DLD1 (cell line): ENCODE measurements at regions not wholly inside any gene's neighbourhood (a gene's known extent, or its start where the extent isn't known, plus 50 kb on each side); places are given as distances from the start of the nearest gene placed in this dataset.
"Not testable (repeated sequence)": the region's sequence is repeated elsewhere in the genome, so short reads cannot be mapped to it uniquely, and the experiment has no call there.

ENCODE experiments used
- in situ Hi-C: cut with HindIII; loops from 2 replicates; pipeline ENCODE4 v1.10.0; 2017; ENCODE audit warnings: low sequenced_read_pairs

DNA sequence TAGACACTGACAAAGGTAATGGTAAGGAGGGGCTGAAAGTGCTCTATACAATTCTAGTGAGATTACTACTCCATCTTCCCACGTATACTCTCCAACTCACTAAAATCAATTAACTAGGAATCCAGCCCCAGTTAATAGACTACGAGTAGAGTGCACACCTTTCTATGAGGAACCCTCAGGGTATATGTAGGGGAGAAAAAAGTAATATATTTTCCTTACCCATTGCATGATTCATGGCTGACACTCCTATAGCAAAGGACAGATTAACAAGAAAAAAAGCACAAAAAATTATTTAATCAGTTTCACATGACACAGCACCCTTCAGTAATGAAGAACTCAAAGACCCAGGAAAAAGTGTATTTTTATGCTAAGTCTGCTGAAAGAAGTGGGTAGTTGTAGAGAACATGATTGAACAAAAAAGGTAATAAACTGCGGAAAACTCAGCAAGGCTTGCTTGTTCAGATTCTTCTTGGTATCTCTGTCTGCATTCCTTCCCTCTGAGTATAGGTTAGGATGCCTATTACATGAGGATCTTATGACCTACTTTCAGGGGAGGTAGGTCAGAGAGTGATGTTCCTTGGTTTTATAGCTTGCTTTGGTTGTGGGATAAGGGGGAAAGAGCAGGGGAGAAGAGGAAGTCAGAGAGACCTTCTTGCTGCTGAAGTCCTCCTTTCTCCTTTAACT is 342.0 kb upstream of the DLGAP1 start:
- in situ Hi-C loops = no loop called here

DNA sequence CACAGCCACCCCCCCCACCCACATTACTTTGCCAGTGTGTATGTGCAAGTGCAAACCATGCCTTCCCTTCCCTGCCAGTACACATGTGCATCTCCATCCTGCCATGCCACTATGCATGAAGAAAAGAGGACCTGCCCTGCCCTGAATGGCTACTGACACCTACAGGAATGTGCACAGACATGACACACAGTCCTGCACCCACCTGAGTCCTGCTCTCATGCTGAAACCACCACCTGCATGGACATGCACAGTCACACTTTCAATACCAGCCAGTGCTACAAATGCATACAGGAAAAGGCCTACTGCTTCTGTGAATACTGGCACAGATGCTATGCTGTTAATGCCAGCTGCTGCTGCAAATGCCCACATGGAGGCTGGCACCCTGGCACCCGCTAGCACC is 334.4 kb upstream of the DLGAP1 start:
- in situ Hi-C loops = no loop called here

GRCh38 chr18:4781873-4782272 is 326.8 kb upstream of the DLGAP1 start:
- in situ Hi-C loops = no loop called here

- in situ Hi-C loops = no loop called here
Measured at GRCh38 chr18:4765401-4765800, 310.3 kb upstream of the DLGAP1 start.

DNA sequence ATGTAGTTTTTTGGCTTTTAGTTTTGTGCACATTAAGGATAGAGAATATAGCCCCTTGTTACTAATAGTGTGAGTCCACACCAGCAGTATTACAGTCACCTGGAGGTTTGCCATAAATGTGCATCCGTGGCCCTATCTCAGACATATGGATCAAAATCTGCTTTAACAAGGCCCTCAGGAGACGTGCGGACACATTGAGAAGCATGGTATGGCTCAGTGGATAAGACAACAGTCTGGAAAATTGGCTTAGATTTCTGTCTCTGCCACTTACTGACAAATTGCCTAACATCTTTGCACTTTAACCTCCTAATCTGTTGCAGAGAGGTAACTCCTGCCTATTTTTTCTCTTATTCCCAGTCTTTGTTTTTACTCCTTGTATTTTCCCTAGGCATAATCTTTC is 307.2 kb upstream of the DLGAP1 start:
- in situ Hi-C loops = no loop called here

DNA sequence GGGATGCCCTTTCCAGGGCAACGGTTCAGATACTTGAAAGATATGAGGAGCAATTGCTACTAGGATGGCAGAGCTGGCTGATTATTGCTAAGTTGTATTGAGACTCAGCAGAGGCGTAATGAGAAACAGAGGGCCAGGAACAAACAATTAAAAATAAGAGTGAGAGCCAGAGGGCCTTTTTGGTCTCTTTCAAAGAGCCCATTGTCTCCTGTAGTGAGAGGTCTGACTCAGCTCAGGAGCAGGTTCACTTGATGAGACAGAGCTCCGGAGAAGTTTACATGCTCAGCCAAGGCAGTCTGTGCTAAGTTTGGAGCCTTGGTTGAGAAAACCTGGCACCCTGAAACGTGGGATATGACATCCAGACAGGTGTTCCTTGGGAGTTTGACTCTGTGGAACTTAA is 303.9 kb upstream of the DLGAP1 start:
- in situ Hi-C loops = no loop called here

- in situ Hi-C loops = no loop called here
Measured at GRCh38 chr18:4755848-4756247, 300.7 kb upstream of the DLGAP1 start.

GRCh38 chr18:4753151-4753550 is 298.0 kb upstream of the DLGAP1 start:
- in situ Hi-C loops = not testable (repeated sequence)

DNA sequence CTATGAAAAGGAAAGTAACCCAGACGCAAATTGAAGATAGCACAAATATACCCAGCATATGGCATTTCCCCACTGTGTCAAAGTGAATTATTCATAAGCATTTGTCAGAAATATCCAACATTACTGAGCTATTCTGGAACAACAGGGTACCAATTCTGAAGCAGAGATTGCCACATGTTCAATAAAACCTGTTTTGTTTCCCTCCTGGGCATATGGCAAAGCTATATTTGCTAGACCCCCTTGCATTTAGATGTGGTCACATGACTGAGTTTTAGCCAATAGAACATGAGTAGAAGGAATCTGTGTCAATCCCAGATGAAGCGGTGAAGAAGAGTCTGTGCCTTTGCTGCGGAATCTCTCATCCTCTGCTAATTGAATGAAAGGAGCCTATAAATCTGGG is 296.4 kb upstream of the DLGAP1 start:
- in situ Hi-C loops = no loop called here

- in situ Hi-C loops = no loop called here
Measured at GRCh38 chr18:4750393-4751346, 295.6 kb upstream of the DLGAP1 start.

DNA sequence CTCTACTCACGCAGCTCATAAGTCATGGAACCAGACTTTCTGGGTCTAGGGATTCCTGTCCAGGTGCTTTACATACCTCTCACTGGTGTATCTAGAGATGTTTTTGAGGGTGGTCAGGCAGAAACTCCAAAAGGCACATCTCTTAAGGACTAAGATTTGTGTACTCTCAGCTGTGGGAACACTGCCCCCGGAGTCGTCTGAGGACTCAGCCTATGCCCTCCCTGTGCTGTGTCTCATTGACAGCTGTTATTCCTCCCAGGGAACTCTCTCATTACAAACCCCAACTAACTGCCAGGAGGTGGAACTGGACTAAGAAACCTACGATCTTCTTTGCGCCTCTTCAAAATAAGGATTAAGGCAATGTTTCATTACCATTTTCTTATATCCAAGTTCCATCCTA is 293.9 kb upstream of the DLGAP1 start:
- in situ Hi-C loops = no loop called here

DNA sequence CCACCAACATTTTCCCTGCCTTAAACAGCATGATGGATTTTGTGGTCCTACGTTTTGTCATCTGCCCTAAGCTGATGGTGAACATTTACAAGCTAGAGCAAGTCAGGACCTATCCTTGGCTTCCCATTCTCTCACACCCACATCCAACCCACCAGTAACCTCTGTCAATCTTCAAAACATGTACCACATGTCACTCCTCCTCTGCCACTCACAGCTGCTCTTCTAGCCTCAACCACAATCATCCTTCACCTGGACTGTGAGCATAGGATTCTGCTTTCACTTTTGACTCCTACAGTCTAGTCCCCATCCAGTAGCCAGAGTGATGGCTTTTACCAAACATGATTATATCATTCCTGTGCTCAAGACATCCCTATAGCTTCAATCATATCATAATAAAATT is 279.8 kb upstream of the DLGAP1 start:
- in situ Hi-C loops = no loop called here

- in situ Hi-C loops = no loop called here
Measured at GRCh38 chr18:4734021-4734420, 278.9 kb upstream of the DLGAP1 start.

DNA sequence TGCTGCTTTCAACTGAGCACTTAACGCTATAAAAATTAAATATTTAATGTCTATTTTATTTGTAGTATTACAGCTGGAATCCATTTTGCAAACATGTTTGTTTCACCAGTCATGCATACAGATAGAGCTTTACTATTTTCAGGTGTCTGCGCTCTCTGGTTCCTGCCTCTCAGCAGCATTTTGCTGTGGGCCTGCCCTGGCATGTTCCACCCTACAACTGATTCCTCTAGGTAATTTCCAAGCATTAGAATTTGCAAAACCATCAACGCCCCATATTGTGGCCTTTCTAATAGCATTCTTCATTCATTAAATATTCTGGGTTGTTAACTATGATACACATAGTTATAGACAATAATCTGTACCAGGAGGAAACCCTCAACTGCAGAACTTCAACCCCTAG is 266.4 kb upstream of the DLGAP1 start:
- in situ Hi-C loops = no loop called here

DNA sequence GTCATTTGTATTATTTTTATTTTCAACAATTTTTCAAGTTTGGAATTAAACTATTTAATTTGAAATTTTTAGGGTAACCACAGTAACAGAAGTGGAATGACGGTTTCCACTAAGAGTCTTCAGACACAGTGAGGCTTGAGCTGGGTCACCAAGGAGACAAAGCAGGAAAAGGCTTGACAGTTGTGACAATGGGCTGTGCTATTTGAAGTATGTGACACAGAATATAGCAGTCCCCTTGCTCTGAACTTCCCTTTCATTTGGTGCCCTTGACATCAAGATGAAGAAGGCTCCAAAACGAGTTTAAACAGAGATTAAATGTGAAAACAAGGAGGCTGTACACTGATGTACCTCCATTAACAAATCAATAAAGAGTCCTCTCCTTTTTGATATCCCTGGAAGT is 265.4 kb upstream of the DLGAP1 start:
- in situ Hi-C loops = no loop called here

- in situ Hi-C loops = no loop called here
Measured at GRCh38 chr18:4705894-4706293, 250.8 kb upstream of the DLGAP1 start.

DNA sequence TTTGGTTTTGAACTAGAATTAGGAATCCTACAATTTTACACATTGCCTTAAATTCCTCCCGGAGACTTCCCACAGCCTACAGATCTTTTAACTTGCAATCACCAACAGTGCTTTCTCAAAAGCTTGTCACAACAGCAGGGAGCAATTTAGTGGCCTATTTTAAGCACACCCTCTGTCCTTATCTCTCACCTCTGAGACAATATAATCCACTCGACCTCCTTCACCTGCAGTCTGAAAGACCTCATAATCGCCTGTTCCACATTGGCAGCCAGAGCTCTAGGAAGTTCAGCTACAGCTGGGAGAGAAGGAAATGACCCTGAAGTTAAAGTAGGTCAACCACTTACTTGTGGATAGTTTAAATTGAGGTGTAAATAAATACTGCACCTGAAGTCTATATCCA is 249.7 kb upstream of the DLGAP1 start:
- in situ Hi-C loops = no loop called here

GRCh38 chr18:4691836-4692235 is 236.7 kb upstream of the DLGAP1 start:
- in situ Hi-C loops = no loop called here

- in situ Hi-C loops = not testable (repeated sequence)
Measured at GRCh38 chr18:4678685-4679084, 223.6 kb upstream of the DLGAP1 start.

DNA sequence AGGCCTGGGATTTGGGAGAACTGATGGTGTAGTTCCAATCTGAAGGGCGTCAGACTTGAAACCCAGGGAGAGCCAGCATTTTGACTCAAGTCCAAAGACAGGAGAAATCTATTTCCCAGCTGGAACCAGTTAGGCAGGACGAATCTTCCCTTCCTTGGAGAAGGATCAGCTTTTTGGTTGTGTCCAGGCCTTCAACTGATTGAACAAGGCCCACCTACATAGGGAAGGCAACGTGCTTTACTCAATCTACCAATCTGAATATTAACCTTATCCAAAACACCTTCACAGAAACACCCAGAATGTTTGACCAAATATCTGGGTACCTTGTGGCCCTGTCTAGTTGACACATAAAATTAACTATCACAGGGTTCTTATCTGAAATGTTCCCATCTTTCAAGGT is 221.9 kb upstream of the DLGAP1 start:
- in situ Hi-C loops = no loop called here

- in situ Hi-C loops = no loop called here
Measured at GRCh38 chr18:4672162-4672561, 217.1 kb upstream of the DLGAP1 start.

DNA sequence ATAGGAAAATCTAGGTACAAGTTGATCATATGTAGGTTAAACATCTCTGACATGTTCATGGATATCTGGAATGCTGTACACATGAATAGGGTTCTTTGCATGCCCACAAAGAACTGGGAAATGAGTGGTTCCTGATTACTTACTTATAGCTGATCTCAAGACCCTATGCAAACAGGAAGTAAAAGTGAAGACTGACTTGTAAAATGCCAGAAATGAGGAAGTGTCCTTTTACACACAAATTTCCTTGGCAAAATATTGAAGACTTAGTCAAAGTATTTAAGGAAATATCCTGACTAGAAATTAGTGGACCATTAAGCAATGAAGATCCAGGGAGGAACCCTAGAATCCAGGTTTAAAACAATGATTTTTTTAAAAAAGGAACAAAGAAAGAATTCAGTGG is 203.7 kb upstream of the DLGAP1 start:
- in situ Hi-C loops = no loop called here
